NT2/D1 (cell line): ENCODE measurements at regions not wholly inside any gene's neighbourhood (a gene's known extent, or its start where the extent isn't known, plus 50 kb on each side); places are given as distances from the start of the nearest gene placed in this dataset.

Source experiments
- DNase-seq: peaks from one replicate; pipeline ENCODE4 v3.0.0-alpha.2; 2011; ENCODE audit warnings: low read depth, low spot score
- H3K27me3 ChIP-seq: 2 replicates; pipeline ENCODE4 v1.6.0; 2011; ENCODE audit warnings: mild to moderate bottlenecking; ENCODE audit not compliant: insufficient read length, insufficient read depth
- H3K36me3 ChIP-seq: 2 replicates; pipeline ENCODE4 v1.6.1; 2011; ENCODE audit warnings: mild to moderate bottlenecking, low read length, mixed read lengths; ENCODE audit not compliant: insufficient read depth, insufficient read length
- H3K4me1 ChIP-seq: 2 replicates; pipeline ENCODE4 v1.5.1; 2011; ENCODE audit not compliant: insufficient read depth, insufficient read length
- H3K4me3 ChIP-seq: 2 replicates; pipeline ENCODE4 v1.5.1; 2011; ENCODE audit warnings: low read depth; ENCODE audit not compliant: insufficient read length
- H3K9ac ChIP-seq: 2 replicates; pipeline ENCODE4 v1.6.0; 2011; ENCODE audit warnings: low read depth; ENCODE audit not compliant: insufficient read length
- H3K9me3 ChIP-seq: 2 replicates; pipeline ENCODE4 v1.5.1; 2011; ENCODE audit warnings: mild to moderate bottlenecking, low read length; ENCODE audit not compliant: insufficient read depth
- SUZ12 ChIP-seq: IDR thresholded peaks from 2 replicates; pipeline ENCODE4 v1.6.1; 2011; ENCODE audit not compliant: insufficient read length, insufficient read depth; ENCODE audit errors: extremely low read depth
- YY1 ChIP-seq: IDR thresholded peaks from 2 replicates; pipeline ENCODE4 v1.6.1; 2011; ENCODE audit not compliant: insufficient read length, insufficient read depth
- ZNF274 ChIP-seq: IDR thresholded peaks from 2 replicates; pipeline ENCODE4 v1.6.1; 2011; ENCODE audit warnings: mild to moderate bottlenecking, low read depth, low read length

DNA sequence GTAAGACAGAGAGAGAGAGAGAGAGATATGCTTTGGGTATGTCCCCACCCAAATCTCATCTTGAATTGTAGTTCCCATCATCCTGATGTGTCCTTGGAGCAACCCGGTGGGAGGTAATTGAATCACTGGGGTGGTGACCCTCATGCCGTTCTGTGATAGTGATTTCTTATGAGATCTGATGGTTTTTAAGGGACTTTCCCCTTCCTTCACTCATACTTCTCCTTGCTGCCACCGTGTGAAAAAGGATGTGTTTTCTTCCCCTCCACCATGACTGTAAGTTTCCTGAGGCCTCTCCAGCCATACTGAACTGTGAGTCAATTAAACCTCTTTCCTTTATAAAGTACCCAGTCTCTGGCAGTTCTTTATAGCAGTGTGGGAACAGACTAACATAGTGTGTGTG is 60.3 kb downstream of the EOMES start:
- Histone ChIP-seq H3K9ac (no peak overlapping the region), H3K4me1 (no peaks in the 10 kb centered on the region), H3K27me3 (no peaks in the 10 kb centered on the region), H3K4me3 (no peak overlapping the region), H3K9me3 (no peaks in the 10 kb centered on the region), H3K36me3 (no peaks in the 10 kb centered on the region)
- no peak for DNase-seq
- TF ChIP-seq YY1 (no peak), SUZ12 (no peak), ZNF274 (no peak)

DNA sequence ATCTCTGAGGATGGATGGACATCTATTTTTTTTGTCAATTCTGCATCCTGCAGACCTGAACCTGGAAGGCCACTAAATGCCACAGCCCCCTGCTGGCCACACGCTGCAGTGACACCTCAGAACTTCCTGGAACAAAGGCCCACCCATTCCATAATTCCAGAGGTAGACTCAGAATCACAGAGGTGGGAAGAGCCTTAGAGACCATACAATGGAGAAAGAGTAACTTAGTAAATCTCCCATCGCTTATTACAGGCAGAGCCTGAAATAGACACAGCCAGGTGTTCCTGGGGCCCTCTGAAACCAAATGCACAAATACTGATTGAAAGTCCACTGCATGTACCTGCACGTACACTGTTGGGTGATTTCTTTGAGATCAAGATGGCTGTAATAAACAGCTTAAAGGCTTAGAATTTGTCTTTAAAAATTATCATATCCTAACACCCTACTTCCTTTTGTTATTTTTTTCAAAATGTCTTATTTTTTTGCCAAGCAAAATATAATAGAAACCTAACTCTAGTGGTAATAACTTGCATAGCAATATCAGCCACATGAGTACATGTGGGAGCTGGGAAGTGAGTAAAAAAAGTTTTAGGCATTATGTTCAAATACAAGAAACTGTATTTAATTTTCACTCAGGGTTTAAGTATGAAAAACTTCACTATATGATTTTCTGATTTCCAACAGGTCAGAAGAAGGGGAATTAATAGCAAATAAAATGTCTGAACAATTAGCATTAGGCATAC is 62.7 kb downstream of the EOMES start:
- TF ChIP-seq YY1 (no peak), SUZ12 (no peak), ZNF274 (no peak)
- DNase-seq = peak; percentile 64

DNA sequence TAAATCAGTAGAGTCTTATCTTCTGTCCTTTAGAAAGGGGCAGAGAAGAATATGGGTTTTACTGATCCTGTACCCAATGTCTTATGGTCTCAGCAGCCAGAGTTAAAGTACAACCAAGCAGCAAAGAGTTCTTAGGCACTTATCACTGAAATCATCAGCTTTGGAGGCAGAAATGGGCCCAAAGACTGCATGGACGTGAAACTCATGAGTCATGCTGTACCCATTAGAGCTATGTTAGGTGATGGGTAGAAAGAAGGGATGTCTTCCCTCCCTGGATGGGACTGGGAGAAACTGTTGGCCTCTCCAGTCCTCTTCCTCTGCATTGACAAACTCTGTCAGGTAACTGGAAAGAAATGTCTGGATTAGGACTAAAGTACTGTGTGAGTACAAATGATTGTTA is 63.4 kb downstream of the EOMES start:
- Histone ChIP-seq H3K9me3 (no peaks in the 10 kb centered on the region), H3K36me3 (no peaks in the 10 kb centered on the region), H3K4me3 (no peak overlapping the region), H3K27me3 (no peaks in the 10 kb centered on the region), H3K9ac (no peak overlapping the region), H3K4me1 (no peaks in the 10 kb centered on the region)
- TF ChIP-seq YY1 = no peak
- TF ChIP-seq ZNF274 = no peak
- TF ChIP-seq SUZ12 = no peak
- DNase-seq = no peak

More for the DNA sequence above, 62.7 kb downstream of the EOMES start:
- H3K36me3 ChIP-seq = no peaks in the 10 kb centered on the region
- no peak overlapping the region for H3K9ac ChIP-seq
- H3K4me3 ChIP-seq = no peak overlapping the region
- H3K9me3 ChIP-seq = no peaks in the 10 kb centered on the region
- H3K27me3 ChIP-seq = no peaks in the 10 kb centered on the region
- no peaks in the 10 kb centered on the region for H3K4me1 ChIP-seq

DNA sequence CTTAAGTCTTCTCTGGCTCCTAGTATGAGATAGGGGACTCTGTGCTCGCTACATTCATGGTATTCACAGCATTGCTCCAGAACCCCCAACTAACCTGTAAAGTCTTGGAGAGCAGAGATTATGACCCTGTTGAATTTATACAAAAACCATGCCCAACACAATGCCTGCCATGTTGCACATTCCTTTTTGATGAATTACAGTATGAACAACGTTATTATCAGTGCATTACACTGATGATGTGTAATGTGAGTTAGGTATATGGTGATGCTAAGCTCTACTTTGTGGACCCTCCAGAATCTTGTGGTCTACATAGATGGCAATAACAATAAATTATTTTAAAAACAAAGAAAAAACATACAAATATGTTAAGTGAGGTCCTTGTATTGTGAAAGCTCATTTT is 64.3 kb downstream of the EOMES start:
- Histone ChIP-seq H3K9me3 (no peaks in the 10 kb centered on the region), H3K4me3 (no peak overlapping the region), H3K9ac (no peak overlapping the region), H3K27me3 (no peaks in the 10 kb centered on the region), H3K36me3 (no peaks in the 10 kb centered on the region), H3K4me1 (no peaks in the 10 kb centered on the region)
- TF ChIP-seq ZNF274 (no peak), YY1 (no peak), SUZ12 (no peak)
- no peak for DNase-seq

DNA sequence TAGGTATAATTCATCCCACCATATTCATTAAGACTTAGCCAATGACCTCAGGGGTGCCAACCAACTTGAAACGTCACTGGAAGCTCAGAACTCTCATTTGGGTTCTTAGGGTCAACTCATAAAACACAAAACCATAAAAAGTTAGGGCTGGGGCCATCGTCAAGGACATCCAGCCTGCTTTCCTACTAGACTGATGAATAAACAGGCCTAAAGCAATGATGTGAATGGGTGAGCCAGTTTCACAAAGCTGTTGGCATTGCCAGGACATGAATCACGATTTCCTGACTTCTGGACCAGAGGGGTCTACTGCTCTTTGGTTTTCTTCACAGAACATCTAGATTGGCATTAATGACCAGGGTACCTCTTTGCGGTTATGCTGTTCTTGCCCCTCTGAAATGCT is 64.7 kb downstream of the EOMES start:
- Histone ChIP-seq H3K9me3 (no peaks in the 10 kb centered on the region), H3K9ac (no peak overlapping the region), H3K4me3 (no peak overlapping the region), H3K36me3 (no peaks in the 10 kb centered on the region), H3K4me1 (no peaks in the 10 kb centered on the region), H3K27me3 (no peaks in the 10 kb centered on the region)
- TF ChIP-seq ZNF274 = no peak
- no peak for TF ChIP-seq SUZ12
- no peak for TF ChIP-seq YY1
- DNase-seq = no peak

DNA sequence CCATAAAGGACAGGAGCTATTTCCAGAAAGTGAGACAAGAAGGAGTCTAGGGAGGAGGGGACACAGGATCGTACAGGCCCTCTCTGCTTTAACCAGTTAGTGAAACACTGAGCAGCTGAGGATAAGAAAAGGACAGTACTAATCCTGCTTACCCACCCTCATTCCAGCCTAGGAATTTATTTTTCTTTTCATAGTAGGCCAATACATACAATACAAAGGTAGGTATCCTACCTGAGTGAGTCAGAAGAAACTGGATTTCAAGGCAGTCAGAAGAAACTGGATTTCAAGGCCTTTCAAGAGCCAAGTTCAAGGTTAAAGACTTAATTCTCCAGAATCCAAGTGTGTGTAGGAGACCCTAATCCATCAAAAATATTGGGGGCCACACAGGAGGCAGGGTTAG is 65.3 kb downstream of the EOMES start:
- Histone ChIP-seq H3K36me3 (no peaks in the 10 kb centered on the region), H3K27me3 (no peaks in the 10 kb centered on the region), H3K4me1 (no peaks in the 10 kb centered on the region), H3K9me3 (no peaks in the 10 kb centered on the region), H3K4me3 (no peak overlapping the region), H3K9ac (no peak overlapping the region)
- TF ChIP-seq SUZ12 (no peak), ZNF274 (no peak), YY1 (no peak)
- no peak for DNase-seq

DNA sequence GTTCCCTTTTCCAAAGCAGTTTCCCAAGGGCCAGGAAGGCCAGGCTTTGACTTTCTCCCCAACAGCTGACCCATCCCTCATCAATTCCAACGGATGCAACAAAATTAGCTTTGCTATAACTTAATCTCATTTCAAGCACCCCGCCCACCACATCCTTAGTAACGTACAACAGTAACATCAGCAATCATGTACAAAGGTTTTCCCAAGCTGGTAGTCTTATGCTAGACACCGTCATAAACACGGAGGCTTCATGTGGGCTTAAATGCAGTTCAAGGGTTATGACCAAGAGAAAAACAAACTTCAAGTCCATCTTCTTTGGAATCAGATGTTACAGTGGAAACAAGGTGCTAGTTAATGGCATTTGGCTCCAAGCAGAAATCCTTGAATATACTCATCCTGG is 66.6 kb downstream of the EOMES start:
- DNase-seq = no peak
- no peaks in the 10 kb centered on the region for H3K27me3 ChIP-seq
- H3K4me3 ChIP-seq = no peak overlapping the region
- no peak overlapping the region for H3K9ac ChIP-seq
- H3K4me1 ChIP-seq = no peaks in the 10 kb centered on the region
- H3K36me3 ChIP-seq = no peaks in the 10 kb centered on the region
- TF ChIP-seq ZNF274 (no peak), YY1 (no peak), SUZ12 (no peak)
- no peaks in the 10 kb centered on the region for H3K9me3 ChIP-seq
